ENCODE measurements at regions not wholly inside any gene's neighbourhood (a gene's known extent, or its start where the extent isn't known, plus 50 kb on each side); places are given as distances from the start of the nearest gene placed in this dataset.

- H3K4me3 ChIP-seq (ENCODE audit: low read depth, low read length), result no peak overlapping the region
- DNase-seq, result no peak
- peaks cover 25% of the 10 kb centered on the region for H3K4me1 ChIP-seq
- Mint-ChIP-seq H3K27me3 (ENCODE audit: insufficient read depth, unreplicated experiment) (no peaks in the 10 kb centered on the region), H3K36me3 (ENCODE audit: insufficient read depth, unreplicated experiment) (peaks cover 12% of the 10 kb centered on the region), H3K4me1 (ENCODE audit: low read depth, unreplicated experiment) (peaks cover 23% of the 10 kb centered on the region), H3K4me3 (ENCODE audit: unreplicated experiment) (no peak overlapping the region), H3K9me3 (ENCODE audit: unreplicated experiment) (no peaks in the 10 kb centered on the region), H3K27ac (ENCODE audit: unreplicated experiment) (no peak overlapping the region)
- BruUV-seq (replicated peaks), result no TSS peak
- TF ChIP-seq, protein P1, sequence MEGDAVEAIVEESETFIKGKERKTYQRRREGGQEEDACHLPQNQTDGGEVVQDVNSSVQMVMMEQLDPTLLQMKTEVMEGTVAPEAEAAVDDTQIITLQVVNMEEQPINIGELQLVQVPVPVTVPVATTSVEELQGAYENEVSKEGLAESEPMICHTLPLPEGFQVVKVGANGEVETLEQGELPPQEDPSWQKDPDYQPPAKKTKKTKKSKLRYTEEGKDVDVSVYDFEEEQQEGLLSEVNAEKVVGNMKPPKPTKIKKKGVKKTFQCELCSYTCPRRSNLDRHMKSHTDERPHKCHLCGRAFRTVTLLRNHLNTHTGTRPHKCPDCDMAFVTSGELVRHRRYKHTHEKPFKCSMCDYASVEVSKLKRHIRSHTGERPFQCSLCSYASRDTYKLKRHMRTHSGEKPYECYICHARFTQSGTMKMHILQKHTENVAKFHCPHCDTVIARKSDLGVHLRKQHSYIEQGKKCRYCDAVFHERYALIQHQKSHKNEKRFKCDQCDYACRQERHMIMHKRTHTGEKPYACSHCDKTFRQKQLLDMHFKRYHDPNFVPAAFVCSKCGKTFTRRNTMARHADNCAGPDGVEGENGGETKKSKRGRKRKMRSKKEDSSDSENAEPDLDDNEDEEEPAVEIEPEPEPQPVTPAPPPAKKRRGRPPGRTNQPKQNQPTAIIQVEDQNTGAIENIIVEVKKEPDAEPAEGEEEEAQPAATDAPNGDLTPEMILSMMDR (IDR thresholded peaks at IDR 0.05; ENCODE audit: insufficient read depth in 1 of 2, low read depth in 1 of 2, low read length in 1 of 2, severe bottlenecking in 1 of 2, unreplicated experiment in 1 of 2), result no peak
- intact Hi-C loops (cut with micrococcal nuclease; ENCODE audit: unreplicated experiment), result no loop called here
- CTCF ChIA-PET, result no interaction called here
- H3K9me3 ChIP-seq, result no peaks in the 10 kb centered on the region
- no peaks in the 10 kb centered on the region for H3K27me3 ChIP-seq (replicated peaks; ENCODE audit: control insufficient read depth, insufficient read depth, low read length)
- POLR2A ChIA-PET, result no interaction called here
- peaks cover 2% of the 10 kb centered on the region for H3K36me3 ChIP-seq (ENCODE audit: control insufficient read depth, insufficient read depth, low read length)
Observed at GRCh38 chr11:8777907-8778767, 95.5 kb downstream of the RPL27A start.

GRCh38 chr11:8779107-8779506 is 96.5 kb downstream of the RPL27A start:
- ChIA-PET CTCF (no interaction called here), POLR2A (no interaction called here)
- Histone ChIP-seq H3K4me1 (peaks cover 24% of the 10 kb centered on the region), H3K27me3 (replicated peaks; ENCODE audit: control insufficient read depth, insufficient read depth, low read length) (no peaks in the 10 kb centered on the region), H3K36me3 (ENCODE audit: control insufficient read depth, insufficient read depth, low read length) (peaks cover 2% of the 10 kb centered on the region), H3K9me3 (no peaks in the 10 kb centered on the region), H3K4me3 (ENCODE audit: low read depth, low read length) (no peak overlapping the region)
- Mint-ChIP-seq H3K4me3 (ENCODE audit: unreplicated experiment) (no peak overlapping the region), H3K27me3 (ENCODE audit: insufficient read depth, unreplicated experiment) (no peaks in the 10 kb centered on the region), H3K36me3 (ENCODE audit: insufficient read depth, unreplicated experiment) (peaks cover 12% of the 10 kb centered on the region), H3K9me3 (ENCODE audit: unreplicated experiment) (no peaks in the 10 kb centered on the region), H3K27ac (ENCODE audit: unreplicated experiment) (no peak overlapping the region), H3K4me1 (ENCODE audit: low read depth, unreplicated experiment) (peaks cover 23% of the 10 kb centered on the region)
- intact Hi-C loops (cut with micrococcal nuclease; ENCODE audit: unreplicated experiment), result no loop called here
- BruUV-seq (replicated peaks), result no TSS peak
- TF ChIP-seq, protein P1 (IDR thresholded peaks at IDR 0.05; ENCODE audit: insufficient read depth in 1 of 2, low read depth in 1 of 2, low read length in 1 of 2, severe bottlenecking in 1 of 2, unreplicated experiment in 1 of 2), result no peak
- DNase-seq, result no peak

- peaks cover 2% of the 10 kb centered on the region for H3K36me3 ChIP-seq (ENCODE audit: control insufficient read depth, insufficient read depth, low read length)
- DNase-seq, result no peak
- no peak overlapping the region for H3K27ac Mint-ChIP-seq (ENCODE audit: unreplicated experiment)
- no peaks in the 10 kb centered on the region for H3K27me3 ChIP-seq (replicated peaks; ENCODE audit: control insufficient read depth, insufficient read depth, low read length)
- H3K9me3 Mint-ChIP-seq (ENCODE audit: unreplicated experiment), result no peaks in the 10 kb centered on the region
- ChIA-PET POLR2A (interaction anchor here (0.6 kb wide), 1 partner anchor 1970 kb away, joined by 3 read pairs; no protein-coding TSS in a partner anchor), CTCF (no interaction called here)
- BruUV-seq (replicated peaks), result no TSS peak
- no peaks in the 10 kb centered on the region for H3K27me3 Mint-ChIP-seq (ENCODE audit: insufficient read depth, unreplicated experiment)
- H3K9me3 ChIP-seq, result no peaks in the 10 kb centered on the region
- H3K4me3 Mint-ChIP-seq (ENCODE audit: unreplicated experiment), result no peak overlapping the region
- TF ChIP-seq, protein P1 (IDR thresholded peaks at IDR 0.05; ENCODE audit: insufficient read depth in 1 of 2, low read depth in 1 of 2, low read length in 1 of 2, severe bottlenecking in 1 of 2, unreplicated experiment in 1 of 2), result no peak
- H3K4me1 ChIP-seq, result peaks cover 20% of the 10 kb centered on the region
- H3K36me3 Mint-ChIP-seq (ENCODE audit: insufficient read depth, unreplicated experiment), result peaks cover 12% of the 10 kb centered on the region
- no peak overlapping the region for H3K4me3 ChIP-seq (ENCODE audit: low read depth, low read length)
- intact Hi-C loops (cut with micrococcal nuclease; ENCODE audit: unreplicated experiment), result no loop called here
- peaks cover 17% of the 10 kb centered on the region for H3K4me1 Mint-ChIP-seq (ENCODE audit: low read depth, unreplicated experiment)
Observed at GRCh38 chr11:8779732-8780131, 97.1 kb downstream of the RPL27A start.

All from Caco-2 (cell line).